Jurkat, Clone E6-1 (cell line): ENCODE measurements at regions not wholly inside any gene's neighbourhood (a gene's known extent, or its start where the extent isn't known, plus 50 kb on each side); places are given as distances from the start of the nearest gene placed in this dataset.

Source experiments
- DNase-seq: peaks from one replicate; pipeline ENCODE4 v3.0.0-alpha.2; 2011; ENCODE audit warnings: low read depth, low spot score
- H3K4me3 ChIP-seq: 2 replicates; pipeline ENCODE4 v1.5.1; 2011; ENCODE audit warnings: mild to moderate bottlenecking, low read length, control low read depth, moderate library complexity

DNA sequence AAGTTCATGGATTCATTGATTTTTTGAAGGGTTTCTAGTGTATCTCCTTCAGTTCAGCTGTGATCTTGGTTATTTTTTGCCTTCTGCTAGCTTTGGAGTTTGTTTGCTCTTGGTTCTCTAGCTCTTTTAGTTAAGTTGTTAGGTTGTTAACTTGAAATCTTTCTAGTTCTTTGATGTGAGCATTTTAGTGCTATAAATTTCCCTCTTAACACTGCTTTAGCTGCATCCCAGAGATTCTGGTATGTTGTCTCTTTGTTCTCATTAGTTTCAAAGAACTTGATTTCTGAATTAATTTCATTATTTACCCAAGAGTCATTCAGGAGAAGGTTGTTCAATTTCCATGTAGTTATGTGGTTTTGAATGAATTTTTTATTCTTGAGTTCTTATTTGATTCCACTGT, 210.6 kb downstream of the IRS1 start:
- H3K4me3 ChIP-seq, result no peak overlapping the region
- no peak for DNase-seq

GRCh38 chr2:226585130-226585561, 214.5 kb downstream of the IRS1 start:
- no peak for DNase-seq
- no peak overlapping the region for H3K4me3 ChIP-seq

GRCh38 chr2:226584518-226585055, 215.0 kb downstream of the IRS1 start:
- H3K4me3 ChIP-seq, result no peak overlapping the region
- no peak for DNase-seq

DNA sequence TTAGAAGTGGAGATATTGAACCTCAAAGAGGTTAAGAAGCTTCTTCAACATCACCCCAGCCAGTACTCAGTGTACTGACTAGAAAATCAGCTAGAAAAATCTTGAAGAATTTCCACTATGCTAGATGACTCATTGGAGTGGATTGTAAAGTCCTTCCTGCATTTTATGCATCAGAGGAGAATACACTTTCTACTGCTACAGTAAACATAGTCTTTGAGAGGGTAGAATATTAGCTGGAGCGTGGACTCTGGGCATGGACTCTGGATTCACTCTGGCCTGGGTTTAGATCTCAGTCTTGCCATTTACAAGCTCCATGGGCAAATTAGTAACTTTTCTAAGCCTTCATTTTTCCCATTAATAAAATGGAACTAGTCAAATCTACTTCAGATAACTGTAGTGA, 215.9 kb downstream of the IRS1 start:
- no peak overlapping the region for H3K4me3 ChIP-seq
- DNase-seq, result no peak

- DNase-seq, result no peak
- no peak overlapping the region for H3K4me3 ChIP-seq
Observed at GRCh38 chr2:226581661-226582060, 218.0 kb downstream of the IRS1 start.

DNA sequence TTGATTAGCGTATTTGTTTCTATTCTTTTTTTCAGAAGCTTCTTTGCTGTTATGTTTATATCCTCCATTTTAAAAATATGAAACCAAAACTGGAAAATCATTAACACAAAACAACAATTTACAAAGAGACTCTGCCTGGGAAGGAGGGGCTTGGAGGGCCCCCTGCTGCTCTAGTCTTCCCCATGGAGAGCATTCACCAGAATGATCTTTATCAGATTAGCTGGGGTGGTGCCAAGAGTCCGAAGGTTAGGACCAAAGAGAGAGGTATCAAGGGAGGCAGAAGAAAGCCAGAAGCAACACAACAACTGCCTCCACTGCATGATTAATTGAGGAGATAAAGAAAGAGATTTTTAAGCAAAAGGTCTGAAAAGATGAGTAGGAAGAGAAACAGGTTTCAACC, 218.6 kb downstream of the IRS1 start:
- no peak for DNase-seq
- H3K4me3 ChIP-seq, result no peak overlapping the region

DNA sequence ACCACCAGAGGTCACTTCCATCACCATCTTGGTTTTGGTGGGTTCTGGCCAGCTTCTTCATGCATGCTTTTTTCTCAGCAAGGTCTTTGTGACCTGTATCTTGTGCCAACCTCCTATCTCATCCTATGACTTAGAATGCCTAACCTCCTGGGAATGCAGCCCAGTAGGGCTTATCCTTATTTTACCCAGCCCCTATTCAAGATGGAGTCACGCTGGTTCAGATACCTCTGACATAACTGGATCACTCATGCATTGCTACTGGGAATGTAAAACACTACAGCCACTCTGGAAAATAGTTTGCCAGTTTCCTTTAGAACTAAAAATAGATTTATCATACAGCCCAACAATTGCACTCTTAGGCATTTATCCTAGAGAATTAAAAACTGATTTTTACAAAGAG, 219.2 kb downstream of the IRS1 start:
- H3K4me3 ChIP-seq, result no peak overlapping the region
- no peak for DNase-seq

DNA sequence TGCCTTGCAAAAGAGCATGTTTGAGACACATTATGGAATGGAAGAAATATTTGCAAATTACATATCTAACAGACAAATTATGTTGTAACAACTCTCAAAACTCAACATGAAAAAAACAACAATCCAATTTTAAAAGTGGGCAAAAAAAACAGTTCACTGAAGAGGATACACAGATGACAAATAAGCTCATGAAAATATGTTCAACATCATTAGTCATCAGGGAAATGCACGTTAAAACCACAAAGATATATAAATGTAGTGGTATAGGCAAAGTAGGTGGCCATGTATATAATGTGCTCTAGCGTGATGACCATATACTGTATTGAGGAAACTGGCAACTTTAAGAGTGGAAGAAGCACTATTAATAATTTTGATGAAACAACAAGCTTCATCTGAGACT, 220.1 kb downstream of the IRS1 start:
- H3K4me3 ChIP-seq, result no peak overlapping the region
- DNase-seq, result no peak

DNA sequence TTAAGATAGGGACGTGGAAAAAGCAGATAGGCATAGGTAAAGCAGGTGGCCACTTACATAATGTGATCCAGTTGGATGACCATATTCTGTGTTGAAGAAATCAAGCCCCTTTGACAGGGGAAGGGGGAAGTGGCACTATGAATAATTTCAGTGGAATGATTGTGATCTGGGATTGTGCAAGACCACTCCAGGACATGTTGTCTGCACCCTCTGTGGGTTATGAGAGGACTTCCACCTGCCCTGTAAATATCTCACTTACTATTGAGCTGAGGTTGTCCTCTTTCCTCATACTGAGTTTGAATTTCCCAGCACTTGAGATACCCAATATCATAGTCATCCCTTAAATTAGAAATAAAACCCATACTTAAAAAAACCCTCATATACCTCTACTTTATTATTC, 220.7 kb downstream of the IRS1 start:
- no peak for DNase-seq
- no peak overlapping the region for H3K4me3 ChIP-seq

DNA sequence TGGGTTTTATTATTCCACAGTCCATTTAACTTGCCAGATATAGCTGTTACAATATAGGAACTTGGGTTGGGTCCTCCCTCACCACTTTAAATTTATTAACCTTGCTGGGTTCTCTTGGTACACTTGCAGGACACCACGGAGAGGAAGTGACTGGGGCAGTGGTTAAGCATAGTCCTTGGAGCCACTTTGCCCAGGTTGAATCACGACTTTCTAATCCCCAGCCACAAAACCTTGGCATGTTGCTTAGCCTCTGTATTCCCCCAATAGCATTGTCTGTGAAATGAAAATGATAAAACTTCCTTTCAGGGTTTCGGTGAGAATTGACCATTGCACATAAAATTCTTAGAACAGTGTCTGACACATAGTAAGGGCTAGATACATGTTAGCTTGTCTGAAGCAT, 221.2 kb downstream of the IRS1 start:
- no peak overlapping the region for H3K4me3 ChIP-seq
- no peak for DNase-seq

- DNase-seq, result no peak
- H3K4me3 ChIP-seq, result no peak overlapping the region
Observed at GRCh38 chr2:226575928-226576327, 223.7 kb downstream of the IRS1 start.

DNA sequence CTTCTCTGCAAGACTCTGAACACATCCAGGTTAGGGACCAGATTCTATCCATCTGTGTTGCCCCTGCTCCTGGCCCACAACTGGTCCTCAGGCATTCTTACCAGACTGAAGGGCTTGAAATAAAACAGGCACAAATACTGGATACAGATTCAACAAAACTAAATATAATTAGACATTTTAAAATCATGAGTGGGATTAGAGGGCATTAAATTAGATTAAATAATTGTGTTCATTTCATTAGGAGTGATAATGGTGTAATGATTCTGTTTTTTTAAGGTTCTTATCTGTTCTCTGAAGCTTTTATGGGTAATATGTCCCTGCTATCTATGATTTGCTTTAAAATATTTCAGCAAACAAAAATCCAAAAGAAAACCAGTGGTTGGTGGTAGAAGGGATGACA, 226.5 kb downstream of the IRS1 start:
- H3K4me3 ChIP-seq, result no peak overlapping the region
- DNase-seq, result no peak

GRCh38 chr2:226564667-226565066, 235.0 kb downstream of the IRS1 start:
- no peak for DNase-seq
- no peak overlapping the region for H3K4me3 ChIP-seq

GRCh38 chr2:226561962-226562361, 237.7 kb downstream of the IRS1 start:
- no peak for DNase-seq
- no peak overlapping the region for H3K4me3 ChIP-seq

DNA sequence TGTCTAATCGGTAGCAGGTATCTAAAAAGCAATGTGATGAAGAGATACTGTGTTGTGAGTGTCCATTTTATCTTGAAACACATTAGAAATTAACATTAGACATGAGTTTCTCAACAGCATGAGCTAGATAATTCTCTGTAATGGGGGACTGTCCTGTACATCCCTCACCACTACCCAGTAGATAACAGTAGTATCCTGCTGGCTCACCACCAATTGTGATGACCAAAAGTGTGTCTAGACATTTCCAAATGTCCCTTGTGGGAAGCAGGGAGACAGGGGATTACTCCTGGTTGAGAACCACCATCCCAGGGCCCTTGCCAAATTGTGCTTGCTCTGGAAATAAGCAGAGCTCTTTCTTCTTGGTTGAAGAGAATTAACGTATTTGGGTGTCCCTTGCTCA, 239.3 kb downstream of the IRS1 start:
- H3K4me3 ChIP-seq, result no peak overlapping the region
- no peak for DNase-seq

DNA sequence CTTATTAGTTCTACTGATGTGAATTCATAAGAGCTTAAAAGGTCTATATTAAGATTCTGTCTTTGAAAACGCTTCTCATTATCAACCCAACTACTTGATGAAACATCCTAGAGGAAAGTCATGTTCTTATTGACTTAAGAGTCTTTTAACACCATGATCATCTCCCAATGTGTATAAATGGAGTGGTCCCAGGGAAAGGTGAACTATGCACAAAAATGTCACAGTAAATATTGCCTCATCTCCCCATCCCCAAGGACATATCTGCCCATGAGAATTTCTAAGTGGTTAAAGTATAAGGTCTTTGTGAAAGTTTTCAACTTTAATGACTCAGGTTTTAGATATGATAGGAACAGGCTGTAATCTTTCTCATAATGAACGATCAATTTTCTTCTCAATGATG, 240.1 kb downstream of the IRS1 start:
- H3K4me3 ChIP-seq, result no peak overlapping the region
- no peak for DNase-seq

DNA sequence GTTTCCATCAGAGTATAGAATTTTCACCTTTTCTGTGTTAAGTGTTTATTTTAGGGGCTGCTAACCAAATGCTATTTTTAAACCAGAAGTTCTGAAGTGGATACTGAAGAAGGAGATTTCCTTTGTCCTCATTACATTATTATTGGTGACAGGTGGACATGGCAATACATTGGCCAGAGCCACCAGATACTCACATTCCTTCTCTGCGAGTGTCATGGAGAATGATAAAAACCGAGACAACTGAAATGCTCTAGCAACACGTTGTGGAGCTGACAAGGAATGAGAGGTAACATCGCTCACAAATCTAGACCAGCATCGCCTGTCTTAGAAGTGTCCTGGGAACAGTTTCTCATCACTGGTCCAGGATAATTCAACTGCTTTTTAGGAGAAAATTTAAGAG, 241.2 kb downstream of the IRS1 start:
- H3K4me3 ChIP-seq, result no peak overlapping the region
- no peak for DNase-seq

DNA sequence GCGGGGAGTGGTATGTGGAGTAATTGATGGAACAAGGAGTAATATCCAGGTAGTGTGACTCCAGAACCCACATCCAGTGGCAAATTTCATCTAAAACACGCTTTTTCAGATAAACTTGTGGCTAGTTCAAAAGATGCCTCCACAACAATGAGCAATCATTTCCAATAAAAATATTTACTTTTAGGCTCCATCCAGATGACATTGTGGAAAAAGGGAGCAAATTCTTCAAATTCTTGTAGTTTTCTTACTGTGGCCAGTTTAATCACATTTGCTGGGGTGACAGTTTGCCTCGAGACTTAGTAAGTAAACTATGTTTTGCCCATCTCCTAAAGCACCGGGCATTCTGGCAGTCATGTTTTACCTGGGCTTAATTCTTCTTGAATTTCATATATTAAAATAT, 243.6 kb downstream of the IRS1 start:
- no peak for DNase-seq

DNA sequence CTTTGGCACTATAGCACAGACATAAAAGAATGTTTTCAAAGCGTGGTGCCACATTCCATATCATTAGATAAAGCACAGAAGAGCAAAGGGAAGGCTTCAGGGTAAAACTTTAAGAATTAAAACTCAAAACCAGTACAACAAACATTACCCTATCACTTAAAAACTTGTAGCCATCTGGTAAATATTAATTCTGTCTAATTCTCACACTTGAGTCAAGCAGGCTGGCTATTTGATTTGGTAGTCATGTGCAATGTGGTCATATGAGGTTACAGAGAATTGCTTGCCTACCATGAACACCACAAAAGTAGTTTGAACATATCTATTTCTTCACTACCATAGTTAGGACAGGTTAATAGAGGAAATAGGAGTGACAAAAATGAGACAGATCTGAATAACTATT, 244.9 kb downstream of the IRS1 start:
- no peak for DNase-seq
- H3K4me3 ChIP-seq, result no peak overlapping the region

More for the DNA sequence above, 243.6 kb downstream of the IRS1 start:
- H3K4me3 ChIP-seq, result no peak overlapping the region

GRCh38 chr2:226553333-226553732, 246.3 kb downstream of the IRS1 start:
- DNase-seq, result no peak
- H3K4me3 ChIP-seq, result no peak overlapping the region

DNA sequence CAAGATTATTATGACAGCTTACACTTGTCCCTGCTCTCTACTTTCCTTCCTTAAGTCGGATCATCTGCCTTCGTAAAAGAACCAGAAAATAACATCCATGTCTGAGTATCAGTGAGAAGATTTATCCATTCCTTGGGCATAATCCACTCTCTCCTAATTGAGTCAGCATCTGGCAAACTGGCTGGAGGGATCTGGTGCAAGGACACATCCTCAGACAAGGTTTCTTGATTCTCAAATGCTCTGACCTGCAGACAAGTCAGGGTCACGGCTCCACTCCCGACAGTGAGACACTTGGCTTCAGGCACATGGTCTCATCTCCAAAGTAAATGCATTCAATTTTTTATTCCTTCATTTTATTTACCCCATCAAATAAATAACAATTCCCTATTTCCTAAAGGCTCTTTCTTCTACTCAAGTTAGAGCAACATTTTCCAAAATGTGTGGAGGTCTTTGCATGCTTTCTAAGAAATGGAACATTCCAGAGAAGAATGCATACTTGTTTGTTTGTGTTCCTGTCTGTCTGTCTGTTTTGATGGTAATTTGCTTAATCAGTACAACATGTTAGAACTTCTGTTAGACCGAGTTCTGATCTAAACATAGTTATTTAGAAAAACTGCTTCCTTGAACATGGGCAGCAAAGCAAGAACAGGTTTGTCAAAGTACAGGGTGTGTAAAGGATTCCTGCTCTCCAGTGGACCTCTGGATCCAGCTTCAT, 246.9 kb downstream of the IRS1 start:
- no peak for DNase-seq
- no peak overlapping the region for H3K4me3 ChIP-seq
